Large intestine (tissue), 3 donors: ENCODE measurements at regions not wholly inside any gene's neighbourhood (a gene's known extent, or its start where the extent isn't known, plus 50 kb on each side); places are given as distances from the start of the nearest gene placed in this dataset.

Experiments
- DNase-seq, 2 donors: peaks; one replicate each; pipeline versions ENCODE4 v3.0.0 to v3.0.0-alpha.2; 2013
- H3K27ac ChIP-seq: one replicate; pipeline ENCODE4 v1.5.1; 2013; ENCODE audit warnings: low read length
- H3K27me3 ChIP-seq: 2 replicates; pipeline ENCODE4 v1.6.1; 2013; ENCODE audit warnings: low read length; ENCODE audit not compliant: control insufficient read depth, insufficient read depth
- H3K36me3 ChIP-seq: 2 replicates; pipeline ENCODE4 v1.6.1; 2013; ENCODE audit warnings: low read length; ENCODE audit not compliant: control insufficient read depth, insufficient read depth
- H3K4me1 ChIP-seq: one replicate; pipeline ENCODE4 v1.6.1; 2013; ENCODE audit warnings: low read length; ENCODE audit not compliant: control insufficient read depth, insufficient read depth
- H3K4me3 ChIP-seq: one replicate; pipeline ENCODE4 v1.5.1; 2013; ENCODE audit warnings: low read length
- H3K9me3 ChIP-seq: one replicate; pipeline ENCODE4 v1.6.1; 2013; ENCODE audit warnings: mild to moderate bottlenecking, low read depth, low read length, moderate library complexity; ENCODE audit not compliant: control insufficient read depth
- WGBS: methylation state at CpG from one replicate; pipeline ENCODE4 v1.1.5; 2013; ENCODE audit warnings: low lambda C conversion rate; ENCODE audit not compliant: insufficient coverage; 5-methylcytosine and 5-hydroxymethylcytosine counted together

DNA sequence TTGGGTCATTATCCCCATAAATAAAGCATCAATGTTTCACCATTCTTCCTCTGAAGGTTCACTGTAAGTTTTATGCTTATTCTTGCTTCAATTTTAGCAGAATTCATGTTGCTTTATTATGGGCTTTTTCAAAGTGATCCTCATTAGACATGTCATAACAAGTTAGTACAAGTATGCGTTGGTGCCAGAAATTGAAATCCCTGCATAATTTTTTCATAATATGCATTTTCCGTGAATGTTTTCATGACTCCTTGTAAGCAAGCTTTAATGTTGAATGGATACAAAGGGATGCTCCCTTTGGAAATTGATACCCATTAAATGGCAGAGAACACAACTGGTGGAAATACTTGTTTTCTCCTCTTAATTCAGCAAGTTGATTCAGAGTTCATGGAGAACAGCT is 179.7 kb downstream of the ST6GAL2 start:
- no peaks in the 10 kb centered on the region for H3K9me3 ChIP-seq
- H3K4me1 ChIP-seq: peaks cover 7% of the 10 kb centered on the region
- 90% methylated on average over 2 of the region's 2 CpGs for WGBS
- no peaks in the 10 kb centered on the region for H3K27me3 ChIP-seq
- H3K4me3 ChIP-seq: no peak overlapping the region
- no peaks in the 10 kb centered on the region for H3K36me3 ChIP-seq
- no peak overlapping the region for H3K27ac ChIP-seq
- DNase-seq: no peak

DNA sequence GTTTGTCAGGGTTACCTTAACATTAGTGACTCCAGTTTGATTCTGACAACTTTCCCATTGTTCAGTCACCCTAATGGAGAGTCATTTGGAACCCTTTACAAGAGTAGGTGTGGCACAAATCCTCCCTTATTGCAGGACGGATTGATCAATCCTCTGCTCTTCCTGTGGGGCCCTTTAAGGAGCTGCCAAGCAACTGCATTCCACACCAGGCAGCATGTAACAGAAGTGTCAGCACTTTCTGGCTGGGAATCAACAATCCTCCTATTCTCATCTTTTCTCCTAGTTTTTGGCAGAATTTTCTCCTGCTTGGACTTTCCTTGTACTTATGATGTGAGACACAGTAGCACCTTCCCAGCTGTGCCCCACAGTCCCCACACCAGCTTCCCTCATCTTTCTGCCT is 177.8 kb downstream of the ST6GAL2 start:
- no CpG with 5 or more reads among the region's 1 CpG for WGBS
- Histone ChIP-seq H3K36me3 (no peaks in the 10 kb centered on the region), H3K27ac (no peak overlapping the region), H3K27me3 (no peaks in the 10 kb centered on the region), H3K9me3 (peaks cover 6% of the 10 kb centered on the region), H3K4me1 (no peaks in the 10 kb centered on the region), H3K4me3 (no peak overlapping the region)
- DNase-seq: no peak

DNA sequence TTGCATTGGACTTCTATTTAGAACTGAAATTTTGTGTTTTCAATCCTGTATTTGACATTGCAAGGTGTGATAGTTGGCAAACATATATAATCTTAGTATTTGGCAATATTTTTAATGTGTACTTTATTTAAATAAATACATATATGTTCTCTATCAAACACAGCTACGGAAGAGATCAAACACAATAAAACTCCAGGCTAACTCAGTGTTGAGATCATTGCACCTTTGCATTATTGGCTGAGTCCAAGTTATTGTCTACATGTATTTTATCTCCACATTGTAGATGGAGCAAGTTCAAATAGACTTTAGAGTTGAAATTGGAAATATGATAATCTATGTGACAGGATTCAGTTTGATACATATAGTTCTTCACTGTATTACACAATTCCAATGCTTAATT is 176.7 kb downstream of the ST6GAL2 start:
- Histone ChIP-seq H3K27me3 (no peaks in the 10 kb centered on the region), H3K27ac (no peak overlapping the region), H3K4me1 (no peaks in the 10 kb centered on the region), H3K36me3 (no peaks in the 10 kb centered on the region), H3K4me3 (no peak overlapping the region), H3K9me3 (peaks cover 6% of the 10 kb centered on the region)
- 89% methylated on average over 1 of the region's 1 CpG for WGBS
- no peak for DNase-seq

DNA sequence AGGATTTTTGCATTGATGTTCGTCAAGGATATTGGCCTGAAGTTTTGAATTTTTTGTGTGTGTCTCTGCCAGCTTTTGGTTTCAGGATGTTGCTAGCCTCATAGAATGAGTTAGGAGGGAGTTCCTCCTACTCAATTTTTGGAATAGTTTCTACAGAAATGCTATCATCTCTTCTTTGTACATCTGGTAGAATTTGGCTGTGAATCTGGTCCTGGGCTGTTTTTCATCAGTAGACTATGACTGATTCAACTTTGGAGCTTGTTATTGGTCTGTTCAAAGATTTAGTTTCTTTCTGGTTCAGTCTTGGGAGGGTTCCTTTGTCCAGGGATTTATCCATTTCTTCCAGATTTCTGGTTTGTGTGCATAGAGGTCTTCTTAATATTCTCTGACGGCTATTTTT is 166.7 kb downstream of the ST6GAL2 start:
- no peak for DNase-seq
- Histone ChIP-seq H3K9me3 (no peaks in the 10 kb centered on the region), H3K27me3 (no peaks in the 10 kb centered on the region), H3K4me1 (no peaks in the 10 kb centered on the region), H3K27ac (no peak overlapping the region), H3K36me3 (no peaks in the 10 kb centered on the region), H3K4me3 (no peak overlapping the region)
- WGBS: 80% methylated on average over 1 of the region's 2 CpGs

DNA sequence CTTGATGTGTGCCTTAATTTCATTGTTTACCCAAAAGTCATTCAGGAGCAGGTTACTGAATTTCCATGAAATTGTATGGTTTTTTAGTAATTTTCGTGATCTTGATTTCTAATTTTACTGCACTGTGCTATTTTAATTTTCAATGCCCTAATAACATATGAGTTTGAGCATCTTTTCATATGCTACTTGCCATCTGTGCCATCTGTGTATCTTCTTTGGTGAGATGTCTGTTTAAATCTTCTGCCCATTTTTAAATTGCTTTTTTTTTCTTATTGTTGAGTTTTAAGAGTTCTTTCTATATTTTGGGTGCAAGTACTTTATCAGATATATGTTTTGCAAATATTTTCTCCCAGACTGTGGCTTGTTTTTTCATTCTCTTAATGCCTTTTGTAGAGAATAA is 165.9 kb downstream of the ST6GAL2 start:
- WGBS: 100% methylated on average over 1 of the region's 1 CpG
- DNase-seq: no peak
- Histone ChIP-seq H3K9me3 (no peaks in the 10 kb centered on the region), H3K4me1 (no peaks in the 10 kb centered on the region), H3K36me3 (no peaks in the 10 kb centered on the region), H3K27me3 (no peaks in the 10 kb centered on the region), H3K27ac (no peak overlapping the region), H3K4me3 (no peak overlapping the region)

DNA sequence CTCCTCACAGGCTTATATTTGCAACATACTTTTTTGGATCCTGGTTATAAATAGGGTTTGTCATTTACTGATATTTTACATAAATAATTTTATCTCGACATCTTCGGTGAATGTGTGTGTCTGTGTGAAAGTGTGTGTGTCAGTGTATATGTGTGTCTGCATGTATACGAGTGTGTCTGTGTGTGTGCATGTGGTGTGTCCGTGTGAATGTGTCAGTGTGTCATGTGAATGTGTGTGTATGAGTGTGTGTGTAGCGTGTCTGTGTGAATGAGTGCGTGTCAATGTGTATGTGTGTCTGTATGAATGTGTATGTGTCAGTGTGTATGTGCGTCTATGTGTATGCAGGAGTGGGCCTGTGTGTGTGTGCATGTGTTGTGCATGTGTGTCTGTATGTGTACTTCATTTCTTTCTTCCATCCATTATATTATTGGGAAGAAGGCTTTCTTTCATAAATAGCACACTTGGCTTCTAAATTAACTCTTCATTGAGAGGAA is 161.6 kb downstream of the ST6GAL2 start:
- DNase-seq: no peak
- Histone ChIP-seq H3K4me3 (no peak overlapping the region), H3K36me3 (no peaks in the 10 kb centered on the region), H3K27ac (no peak overlapping the region), H3K4me1 (no peaks in the 10 kb centered on the region), H3K9me3 (no peaks in the 10 kb centered on the region), H3K27me3 (no peaks in the 10 kb centered on the region)
- WGBS: no CpG with 5 or more reads among the region's 7 CpGs

DNA sequence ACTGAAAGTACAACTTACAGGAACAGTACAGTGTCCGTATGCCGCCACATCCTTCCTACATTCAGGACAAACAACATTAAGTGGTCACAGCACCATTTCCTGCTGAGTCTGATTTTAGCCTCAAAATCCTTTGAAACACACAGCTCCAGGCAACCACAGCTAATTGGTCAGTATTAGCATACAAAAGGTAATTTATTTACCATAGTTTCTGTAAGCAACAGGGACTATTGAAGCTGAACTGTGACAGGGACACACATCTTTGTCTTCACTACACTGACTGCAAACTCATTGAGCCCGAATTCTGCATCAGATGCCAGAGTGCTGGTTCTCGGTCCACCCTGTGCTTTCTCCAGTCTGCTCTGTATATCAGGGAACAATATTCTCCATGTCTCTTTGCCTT is 151.8 kb downstream of the ST6GAL2 start:
- no CpG with 5 or more reads among the region's 4 CpGs for WGBS

DNA sequence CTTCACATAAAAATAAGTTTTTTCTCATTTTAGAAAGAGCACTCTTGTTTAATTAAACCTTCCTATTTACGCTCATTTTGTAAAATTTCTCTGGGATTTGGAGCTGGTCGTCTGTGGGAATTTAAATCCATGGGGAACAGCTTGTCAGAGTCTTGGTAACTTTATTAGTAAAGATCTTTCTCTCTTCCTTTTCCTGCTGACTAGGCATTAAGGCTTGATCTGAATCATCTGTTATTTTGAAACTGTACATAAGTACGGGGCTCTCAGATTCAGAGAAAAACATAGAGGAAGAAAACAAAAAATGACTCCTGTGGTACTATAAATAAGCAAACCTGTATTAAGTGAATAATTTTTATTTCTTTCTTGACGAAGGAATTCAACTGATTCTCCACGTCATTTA is 150.2 kb downstream of the ST6GAL2 start:
- Histone ChIP-seq H3K4me1 (no peaks in the 10 kb centered on the region), H3K27me3 (no peaks in the 10 kb centered on the region), H3K4me3 (no peak overlapping the region), H3K9me3 (no peaks in the 10 kb centered on the region), H3K27ac (no peak overlapping the region), H3K36me3 (no peaks in the 10 kb centered on the region)
- WGBS: 92% methylated on average over 5 of the region's 5 CpGs
- DNase-seq: no peak

More for the DNA sequence above, 151.8 kb downstream of the ST6GAL2 start:
- Histone ChIP-seq H3K27ac (no peak overlapping the region), H3K4me3 (no peak overlapping the region), H3K4me1 (no peaks in the 10 kb centered on the region), H3K9me3 (no peaks in the 10 kb centered on the region), H3K36me3 (no peaks in the 10 kb centered on the region), H3K27me3 (no peaks in the 10 kb centered on the region)
- DNase-seq: no peak

DNA sequence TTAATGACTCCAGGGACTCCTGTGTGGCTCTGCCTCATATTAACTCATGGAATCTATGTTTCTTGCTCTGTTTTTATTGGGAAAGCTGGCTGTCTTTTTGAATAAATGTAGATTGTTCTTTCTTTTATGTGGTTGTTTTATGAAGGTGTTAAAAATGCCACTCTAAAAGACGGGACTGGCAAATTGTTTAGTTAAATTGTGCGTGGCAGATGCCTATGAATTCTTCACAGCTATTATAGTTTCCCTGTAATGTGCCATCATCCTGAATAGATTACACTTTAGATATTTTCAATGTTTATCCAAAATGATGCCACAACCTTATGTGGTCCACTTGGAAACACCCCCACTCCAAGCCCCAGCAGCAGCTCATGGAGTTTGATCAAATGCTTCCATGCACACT is 149.7 kb downstream of the ST6GAL2 start:
- no peaks in the 10 kb centered on the region for H3K36me3 ChIP-seq
- no peak overlapping the region for H3K4me3 ChIP-seq
- H3K9me3 ChIP-seq: no peaks in the 10 kb centered on the region
- WGBS: no CpG with 5 or more reads among the region's 2 CpGs
- DNase-seq: no peak
- no peaks in the 10 kb centered on the region for H3K4me1 ChIP-seq
- H3K27me3 ChIP-seq: no peaks in the 10 kb centered on the region
- no peak overlapping the region for H3K27ac ChIP-seq

DNA sequence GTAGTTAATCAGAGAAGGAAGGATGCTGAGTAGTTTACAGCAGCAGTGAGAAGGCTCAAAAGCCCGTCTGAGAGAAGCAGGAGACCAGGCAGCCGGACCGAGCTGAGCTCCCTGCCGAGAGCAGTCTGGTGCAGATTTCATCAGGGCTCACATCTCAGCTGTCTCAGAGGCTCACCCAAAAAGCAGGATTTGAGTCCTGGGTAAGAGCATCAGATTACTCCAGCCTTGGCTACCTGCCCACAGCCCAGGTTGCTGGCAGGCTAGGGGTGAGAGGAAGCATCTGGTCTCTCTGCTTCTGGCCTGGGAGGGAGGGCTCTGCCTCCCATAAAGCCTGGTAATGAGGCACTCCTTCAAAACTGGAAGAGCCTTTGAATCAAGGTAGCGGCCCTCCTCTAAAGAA is 140.5 kb downstream of the ST6GAL2 start:
- no peaks in the 10 kb centered on the region for H3K36me3 ChIP-seq

DNA sequence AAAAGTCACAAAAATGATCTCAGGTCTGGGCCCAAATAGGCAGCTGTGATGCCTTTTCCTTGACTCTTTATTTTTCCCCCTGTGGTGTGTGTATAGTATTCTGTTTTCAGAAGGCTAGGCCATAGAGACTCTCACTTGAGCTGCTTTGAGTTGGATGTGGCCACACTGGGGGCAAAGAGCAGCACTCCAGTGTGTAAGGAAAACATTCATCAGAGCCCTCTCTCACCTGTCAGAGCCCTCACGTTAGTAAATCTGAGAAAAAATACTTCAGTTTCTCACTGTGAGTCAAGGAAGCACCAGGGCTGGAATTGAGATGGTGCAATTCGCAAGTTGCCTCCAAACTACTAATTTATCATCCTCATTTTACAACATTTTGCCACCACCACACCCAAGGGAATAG is 136.1 kb downstream of the ST6GAL2 start:
- 100% methylated on average over 1 of the region's 2 CpGs for WGBS

More for the DNA sequence above, 140.5 kb downstream of the ST6GAL2 start:
- no peak overlapping the region for H3K27ac ChIP-seq
- no peaks in the 10 kb centered on the region for H3K27me3 ChIP-seq
- no peak overlapping the region for H3K4me3 ChIP-seq
- no CpG with 5 or more reads among the region's 5 CpGs for WGBS
- no peak for DNase-seq
- H3K9me3 ChIP-seq: no peaks in the 10 kb centered on the region
- no peaks in the 10 kb centered on the region for H3K4me1 ChIP-seq

More for the DNA sequence above, 136.1 kb downstream of the ST6GAL2 start:
- Histone ChIP-seq H3K9me3 (no peaks in the 10 kb centered on the region), H3K27me3 (no peaks in the 10 kb centered on the region), H3K4me1 (no peaks in the 10 kb centered on the region), H3K27ac (no peak overlapping the region), H3K36me3 (no peaks in the 10 kb centered on the region), H3K4me3 (no peak overlapping the region)
- no peak for DNase-seq
